ENCODE measurements at regions not wholly inside any gene's neighbourhood (a gene's known extent, or its start where the extent isn't known, plus 50 kb on each side); places are given as distances from the start of the nearest gene placed in this dataset.

DNA sequence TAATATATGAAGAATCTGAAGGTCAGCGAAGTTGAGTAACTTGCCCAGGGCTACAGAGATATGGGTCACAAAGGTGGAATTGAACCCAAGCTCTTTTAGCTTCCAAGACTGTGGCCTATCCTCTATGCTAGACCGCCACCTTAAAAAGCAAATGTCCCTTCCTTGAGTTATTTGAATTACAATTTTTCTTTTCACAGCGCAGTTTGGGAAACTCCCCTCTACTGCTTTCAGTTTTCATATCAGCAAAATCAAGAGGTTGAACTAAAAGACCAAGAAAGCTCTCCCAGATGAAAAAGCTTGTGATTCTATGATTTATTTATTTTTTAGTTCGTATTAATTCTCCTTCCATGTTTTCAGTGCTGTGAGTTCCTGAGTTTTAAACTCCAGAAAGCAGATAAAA is 174.5 kb upstream of the C1QTNF7 start:
- TF ChIP-seq, protein P1, sequence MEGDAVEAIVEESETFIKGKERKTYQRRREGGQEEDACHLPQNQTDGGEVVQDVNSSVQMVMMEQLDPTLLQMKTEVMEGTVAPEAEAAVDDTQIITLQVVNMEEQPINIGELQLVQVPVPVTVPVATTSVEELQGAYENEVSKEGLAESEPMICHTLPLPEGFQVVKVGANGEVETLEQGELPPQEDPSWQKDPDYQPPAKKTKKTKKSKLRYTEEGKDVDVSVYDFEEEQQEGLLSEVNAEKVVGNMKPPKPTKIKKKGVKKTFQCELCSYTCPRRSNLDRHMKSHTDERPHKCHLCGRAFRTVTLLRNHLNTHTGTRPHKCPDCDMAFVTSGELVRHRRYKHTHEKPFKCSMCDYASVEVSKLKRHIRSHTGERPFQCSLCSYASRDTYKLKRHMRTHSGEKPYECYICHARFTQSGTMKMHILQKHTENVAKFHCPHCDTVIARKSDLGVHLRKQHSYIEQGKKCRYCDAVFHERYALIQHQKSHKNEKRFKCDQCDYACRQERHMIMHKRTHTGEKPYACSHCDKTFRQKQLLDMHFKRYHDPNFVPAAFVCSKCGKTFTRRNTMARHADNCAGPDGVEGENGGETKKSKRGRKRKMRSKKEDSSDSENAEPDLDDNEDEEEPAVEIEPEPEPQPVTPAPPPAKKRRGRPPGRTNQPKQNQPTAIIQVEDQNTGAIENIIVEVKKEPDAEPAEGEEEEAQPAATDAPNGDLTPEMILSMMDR (IDR thresholded peaks at IDR 0.05) = no peak
- no peak for TF ChIP-seq POLR2A (IDR thresholded peaks at IDR 0.05)
